Activated T-helper 2 cell treated with anti-CD3 and anti-CD28 coated beads, Interferon-gamma antibody, Interleukin-2, Interleukin-4, amounts not matched to agents 10 μg/mL and 5 μg/mL and 100 μg/mL, durations not matched to agents 14 hours and 24 hours and 36 hours (primary cell): ENCODE measurements at regions not wholly inside any gene's neighbourhood (a gene's known extent, or its start where the extent isn't known, plus 50 kb on each side); places are given as distances from the start of the nearest gene placed in this dataset.
"Not testable (repeated sequence)": the region's sequence is repeated elsewhere in the genome, so short reads cannot be mapped to it uniquely, and the experiment has no call there.

Experiments
- DNase-seq: peaks from one replicate; pipeline ENCODE4 v3.0.0; 2021; ENCODE audit warnings: low spot score
- H3K27ac Mint-ChIP-seq: one replicate; pipeline ENCODE4 v1.8.0; 2021; ENCODE audit warnings: mixed read lengths
- H3K27me3 Mint-ChIP-seq: one replicate; pipeline ENCODE4 v1.8.0; 2021; ENCODE audit warnings: low read depth, mixed read lengths
- H3K36me3 Mint-ChIP-seq: one replicate; pipeline ENCODE4 v1.8.0; 2021; ENCODE audit warnings: low read depth, mixed read lengths
- H3K4me1 Mint-ChIP-seq: one replicate; pipeline ENCODE4 v1.8.0; 2021; ENCODE audit warnings: low read depth, mixed read lengths
- H3K4me3 Mint-ChIP-seq: one replicate; pipeline ENCODE4 v1.8.0; 2021; ENCODE audit warnings: low read depth, mild to moderate bottlenecking, moderate library complexity, mixed read lengths
- H3K9me3 Mint-ChIP-seq: one replicate; pipeline ENCODE4 v1.8.0; 2021; ENCODE audit warnings: mixed read lengths
- intact Hi-C: fragments of 100-400 bp; cut with micrococcal nuclease; formaldehyde crosslinking; loops from one replicate; pipeline ENCODE4 v1.15.1; 2023

- intact Hi-C loops, result no loop called here
Observed at GRCh38 chr6:113782636-113783035, 74.5 kb upstream of the MARCKS start.

GRCh38 chr6:113786168-113786567 is 71.0 kb upstream of the MARCKS start:
- no peaks in the 10 kb centered on the region for H3K4me1 Mint-ChIP-seq
- peaks cover 1% of the 10 kb centered on the region for H3K27me3 Mint-ChIP-seq
- H3K36me3 Mint-ChIP-seq, result no peaks in the 10 kb centered on the region
- DNase-seq, result no peak
- intact Hi-C loops, result no loop called here
- H3K4me3 Mint-ChIP-seq, result no peak overlapping the region
- H3K27ac Mint-ChIP-seq, result no peak overlapping the region
- H3K9me3 Mint-ChIP-seq, result no peaks in the 10 kb centered on the region

More at GRCh38 chr6:113782636-113783035, 74.5 kb upstream of the MARCKS start:
- H3K9me3 Mint-ChIP-seq, result no peaks in the 10 kb centered on the region
- no peak for DNase-seq
- H3K4me1 Mint-ChIP-seq, result no peaks in the 10 kb centered on the region
- H3K27me3 Mint-ChIP-seq, result no peaks in the 10 kb centered on the region
- no peaks in the 10 kb centered on the region for H3K36me3 Mint-ChIP-seq
- H3K27ac Mint-ChIP-seq, result no peak overlapping the region
- H3K4me3 Mint-ChIP-seq, result no peak overlapping the region

- no peaks in the 10 kb centered on the region for H3K9me3 Mint-ChIP-seq
- no peaks in the 10 kb centered on the region for H3K4me1 Mint-ChIP-seq
- no peak overlapping the region for H3K4me3 Mint-ChIP-seq
- H3K36me3 Mint-ChIP-seq, result no peaks in the 10 kb centered on the region
- H3K27ac Mint-ChIP-seq, result no peak overlapping the region
- DNase-seq, result no peak
- H3K27me3 Mint-ChIP-seq, result peaks cover 1% of the 10 kb centered on the region
- intact Hi-C loops, result no loop called here
Observed at GRCh38 chr6:113788586-113788985, 68.6 kb upstream of the MARCKS start.

- H3K9me3 Mint-ChIP-seq, H3K4me3 Mint-ChIP-seq, intact Hi-C loops, H3K4me1 Mint-ChIP-seq, H3K27me3 Mint-ChIP-seq, H3K27ac Mint-ChIP-seq, DNase-seq, H3K36me3 Mint-ChIP-seq: not testable (repeated sequence)
Observed at GRCh38 chr6:113791225-113791624, 65.9 kb upstream of the MARCKS start.

- intact Hi-C loops, H3K9me3 Mint-ChIP-seq, DNase-seq, H3K4me3 Mint-ChIP-seq, H3K36me3 Mint-ChIP-seq, H3K27ac Mint-ChIP-seq, H3K27me3 Mint-ChIP-seq, H3K4me1 Mint-ChIP-seq: not testable (repeated sequence)
Observed at GRCh38 chr6:113795371-113795770, 61.8 kb upstream of the MARCKS start.

- H3K27ac Mint-ChIP-seq, result no peak overlapping the region
- H3K36me3 Mint-ChIP-seq, result no peaks in the 10 kb centered on the region
- intact Hi-C loops, result no loop called here
Observed at GRCh38 chr6:113796038-113796437, 61.1 kb upstream of the MARCKS start.

GRCh38 chr6:113802779-113803178 is 54.4 kb upstream of the MARCKS start:
- Mint-ChIP-seq H3K4me1 (peaks cover 8% of the 10 kb centered on the region), H3K27ac (no peak overlapping the region), H3K9me3 (no peaks in the 10 kb centered on the region), H3K27me3 (peaks cover 4% of the 10 kb centered on the region), H3K36me3 (no peaks in the 10 kb centered on the region), H3K4me3 (no peak overlapping the region)
- DNase-seq, result no peak
- intact Hi-C loops, result no loop called here

More at GRCh38 chr6:113796038-113796437, 61.1 kb upstream of the MARCKS start:
- no peaks in the 10 kb centered on the region for H3K9me3 Mint-ChIP-seq
- no peaks in the 10 kb centered on the region for H3K4me1 Mint-ChIP-seq
- DNase-seq, result no peak
- peaks cover 6% of the 10 kb centered on the region for H3K27me3 Mint-ChIP-seq
- no peak overlapping the region for H3K4me3 Mint-ChIP-seq

- H3K4me3 Mint-ChIP-seq, result no peak overlapping the region
- peaks cover 8% of the 10 kb centered on the region for H3K4me1 Mint-ChIP-seq
- no peaks in the 10 kb centered on the region for H3K9me3 Mint-ChIP-seq
- peaks cover 4% of the 10 kb centered on the region for H3K27me3 Mint-ChIP-seq
- H3K36me3 Mint-ChIP-seq, result no peaks in the 10 kb centered on the region
- no peak overlapping the region for H3K27ac Mint-ChIP-seq
- intact Hi-C loops, result loop anchor here (5.0 kb wide), 1 partner anchor 173 kb away; no protein-coding TSS in a partner anchor
- no peak for DNase-seq
Observed at GRCh38 chr6:113805173-113805790, 51.9 kb upstream of the MARCKS start.

GRCh38 chr6:113805811-113806495 is 51.2 kb upstream of the MARCKS start:
- Mint-ChIP-seq H3K4me1 (peaks cover 8% of the 10 kb centered on the region), H3K27me3 (no peaks in the 10 kb centered on the region), H3K4me3 (no peak overlapping the region), H3K27ac (no peak overlapping the region), H3K9me3 (no peaks in the 10 kb centered on the region), H3K36me3 (no peaks in the 10 kb centered on the region)
- DNase-seq, result no peak
- intact Hi-C loops, result loop anchor here (5.0 kb wide), 1 partner anchor 174 kb away; no protein-coding TSS in a partner anchor
